NB4 (cell line): ENCODE measurements at regions not wholly inside any gene's neighbourhood (a gene's known extent, or its start where the extent isn't known, plus 50 kb on each side); places are given as distances from the start of the nearest gene placed in this dataset.
"Not testable (repeated sequence)": the region's sequence is repeated elsewhere in the genome, so short reads cannot be mapped to it uniquely, and the experiment has no call there.

Experiments used
- DNase-seq: peaks from one replicate; pipeline ENCODE4 v3.0.0; 2010; ENCODE audit warnings: low read depth
- H3K4me3 ChIP-seq: one replicate; pipeline ENCODE4 v1.5.1; 2011; ENCODE audit warnings: mild to moderate bottlenecking, low read depth, low read length, moderate library complexity
- CTCF ChIP-seq: IDR thresholded peaks from one replicate; pipeline ENCODE4 v1.5.1; 2012; ENCODE audit warnings: low read depth, low read length
- MAX ChIP-seq: IDR thresholded peaks from 2 replicates; pipeline ENCODE4 v1.6.1; 2011; ENCODE audit warnings: low read depth, low read length
- MYC ChIP-seq: IDR thresholded peaks from 2 replicates; pipeline ENCODE4 v1.6.1; 2011; ENCODE audit warnings: low read depth, low read length
- POLR2A ChIP-seq: IDR thresholded peaks from 2 replicates; pipeline ENCODE4 v1.6.1; 2011; ENCODE audit warnings: mild to moderate bottlenecking; ENCODE audit not compliant: insufficient read length; ENCODE audit errors: extremely low read depth

DNA sequence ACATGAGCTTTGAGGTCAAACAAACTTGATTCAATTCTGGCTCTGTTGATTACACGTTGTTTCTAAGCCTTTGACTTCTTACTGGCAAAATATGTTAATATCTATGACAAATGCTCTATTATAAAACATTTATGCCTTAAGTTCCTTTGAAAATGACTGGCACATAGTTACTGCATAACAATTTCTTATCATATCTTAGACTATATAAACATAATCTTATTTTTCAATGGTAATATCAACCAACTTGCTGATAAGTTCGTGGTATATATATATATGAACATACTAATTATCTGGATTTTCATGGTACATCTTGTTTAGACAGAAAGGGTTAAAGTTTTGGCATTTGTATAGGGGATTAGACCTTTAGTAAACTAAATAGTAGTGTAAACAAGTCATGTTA lies 645.6 kb upstream of the ZNF804A start:
- DNase-seq: no peak

GRCh38 chr2:183963609-183964008 lies 634.7 kb upstream of the ZNF804A start:
- TF ChIP-seq MYC (no peak), MAX (no peak), CTCF (no peak), POLR2A (no peak)
- no peak for DNase-seq

More for the DNA sequence above, 645.6 kb upstream of the ZNF804A start:
- TF ChIP-seq POLR2A (no peak), CTCF (no peak), MYC (no peak), MAX (no peak)
- no peak overlapping the region for H3K4me3 ChIP-seq

DNA sequence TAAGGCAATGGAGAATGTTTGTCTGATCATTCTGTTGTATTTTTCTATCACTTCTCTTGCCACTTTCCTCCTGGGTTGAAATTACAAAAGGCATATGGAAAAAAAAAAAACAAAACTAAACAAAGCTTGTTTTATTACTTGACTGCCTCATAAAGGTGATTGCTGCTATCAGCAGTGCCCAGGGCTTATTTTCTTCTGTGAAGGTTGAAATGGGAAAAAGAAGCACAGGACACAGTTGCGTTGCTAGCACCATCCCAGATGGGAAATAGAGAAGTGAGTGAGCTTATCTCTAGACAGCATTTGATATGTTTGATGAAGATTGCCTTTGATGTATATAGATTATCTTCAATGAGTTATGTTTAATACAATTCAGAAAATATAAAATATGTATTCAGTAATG lies 633.8 kb upstream of the ZNF804A start:
- DNase-seq: no peak
- TF ChIP-seq CTCF (no peak), POLR2A (no peak)
- H3K4me3 ChIP-seq: no peak overlapping the region

More at GRCh38 chr2:183963609-183964008, 634.7 kb upstream of the ZNF804A start:
- no peak overlapping the region for H3K4me3 ChIP-seq

GRCh38 chr2:183967756-183968155 lies 630.6 kb upstream of the ZNF804A start:
- TF ChIP-seq MAX (no peak), POLR2A (no peak), CTCF (no peak), MYC (no peak)
- no peak for DNase-seq
- no peak overlapping the region for H3K4me3 ChIP-seq

- not testable (repeated sequence) for DNase-seq, H3K4me3 ChIP-seq
These were observed 622.7 kb upstream of the ZNF804A start for GRCh38 chr2:183975676-183976075.

- DNase-seq: no peak
- TF ChIP-seq MAX: no peak
- no peak for TF ChIP-seq POLR2A
- no peak for TF ChIP-seq CTCF
- TF ChIP-seq MYC: no peak
- no peak overlapping the region for H3K4me3 ChIP-seq
These were observed 613.5 kb upstream of the ZNF804A start for GRCh38 chr2:183984871-183985270.

GRCh38 chr2:183991968-183992367 lies 606.4 kb upstream of the ZNF804A start:
- no peak overlapping the region for H3K4me3 ChIP-seq
- TF ChIP-seq MAX (no peak), CTCF (no peak), POLR2A (no peak), MYC (no peak)
- DNase-seq: no peak
